Ovary (tissue), 3 donors: ENCODE measurements at regions not wholly inside any gene's neighbourhood (a gene's known extent, or its start where the extent isn't known, plus 50 kb on each side); places are given as distances from the start of the nearest gene placed in this dataset.

Experiments
- POLR2A ChIP-seq: fragments of 450-650 bp; IDR thresholded peaks from one replicate; pipeline ENCODE4 v1.6.1; 2017; ENCODE audit warnings: antibody characterized with exemption, mild to moderate bottlenecking, moderate library complexity
- TF ChIP-seq, protein P1 (sequence below), 3 donors: fragments of 450-650 bp in 2 of 3; fragments of 200-600 bp in 1 of 3; IDR thresholded peaks; one replicate each; pipeline versions ENCODE4 v1.5.1 to v1.8.0; 2016 to 2022; ENCODE audit warnings: antibody characterized with exemption in 3 of 3, mild to moderate bottlenecking in 1 of 3
- donor health status: DM: no; HTN: no; CAD: no.

DNA sequence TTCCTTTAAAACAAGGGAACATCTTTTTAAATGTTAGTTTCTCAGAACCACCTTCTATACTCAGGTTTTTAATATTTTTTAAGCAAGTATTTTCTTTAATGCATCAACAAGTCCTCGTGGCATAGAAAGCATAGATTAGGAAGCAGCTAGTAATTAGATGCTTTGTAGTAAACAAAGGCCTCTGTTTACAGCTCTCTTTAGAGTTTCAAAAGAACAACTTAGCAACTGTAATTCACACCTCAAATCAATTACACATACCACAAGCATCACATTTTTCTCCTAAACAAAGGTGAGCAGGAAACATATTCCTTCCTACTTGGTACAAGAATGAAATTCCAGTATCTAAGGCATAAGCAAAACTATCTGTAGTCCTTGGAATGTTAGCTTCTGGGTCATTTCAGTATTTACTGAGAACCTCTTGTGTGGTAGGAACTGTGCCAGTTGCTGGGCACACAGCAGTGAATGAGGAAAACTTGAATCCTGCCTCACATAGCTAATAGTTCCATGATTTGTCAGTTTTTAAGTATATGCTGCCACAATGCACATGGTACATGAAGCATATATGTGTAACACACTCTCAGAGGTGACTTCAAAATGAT, 249.1 kb downstream of the CEMIP2 start:
- TF ChIP-seq, protein P1, sequence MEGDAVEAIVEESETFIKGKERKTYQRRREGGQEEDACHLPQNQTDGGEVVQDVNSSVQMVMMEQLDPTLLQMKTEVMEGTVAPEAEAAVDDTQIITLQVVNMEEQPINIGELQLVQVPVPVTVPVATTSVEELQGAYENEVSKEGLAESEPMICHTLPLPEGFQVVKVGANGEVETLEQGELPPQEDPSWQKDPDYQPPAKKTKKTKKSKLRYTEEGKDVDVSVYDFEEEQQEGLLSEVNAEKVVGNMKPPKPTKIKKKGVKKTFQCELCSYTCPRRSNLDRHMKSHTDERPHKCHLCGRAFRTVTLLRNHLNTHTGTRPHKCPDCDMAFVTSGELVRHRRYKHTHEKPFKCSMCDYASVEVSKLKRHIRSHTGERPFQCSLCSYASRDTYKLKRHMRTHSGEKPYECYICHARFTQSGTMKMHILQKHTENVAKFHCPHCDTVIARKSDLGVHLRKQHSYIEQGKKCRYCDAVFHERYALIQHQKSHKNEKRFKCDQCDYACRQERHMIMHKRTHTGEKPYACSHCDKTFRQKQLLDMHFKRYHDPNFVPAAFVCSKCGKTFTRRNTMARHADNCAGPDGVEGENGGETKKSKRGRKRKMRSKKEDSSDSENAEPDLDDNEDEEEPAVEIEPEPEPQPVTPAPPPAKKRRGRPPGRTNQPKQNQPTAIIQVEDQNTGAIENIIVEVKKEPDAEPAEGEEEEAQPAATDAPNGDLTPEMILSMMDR (IDR thresholded peaks at IDR 0.05) = no peak
- TF ChIP-seq POLR2A = no peak
